HG02610 (cell line): ENCODE measurements at regions not wholly inside any gene's neighbourhood (a gene's known extent, or its start where the extent isn't known, plus 50 kb on each side); places are given as distances from the start of the nearest gene placed in this dataset.
"Not testable (repeated sequence)": the region's sequence is repeated elsewhere in the genome, so short reads cannot be mapped to it uniquely, and the experiment has no call there.

Experiments
- ATAC-seq: cut with Tn5 transposase; IDR thresholded peaks from one replicate; pipeline ENCODE4 v1.9.1; 2021; ENCODE audit warnings: mild to moderate bottlenecking, moderate library complexity; ENCODE audit not compliant: unreplicated experiment

DNA sequence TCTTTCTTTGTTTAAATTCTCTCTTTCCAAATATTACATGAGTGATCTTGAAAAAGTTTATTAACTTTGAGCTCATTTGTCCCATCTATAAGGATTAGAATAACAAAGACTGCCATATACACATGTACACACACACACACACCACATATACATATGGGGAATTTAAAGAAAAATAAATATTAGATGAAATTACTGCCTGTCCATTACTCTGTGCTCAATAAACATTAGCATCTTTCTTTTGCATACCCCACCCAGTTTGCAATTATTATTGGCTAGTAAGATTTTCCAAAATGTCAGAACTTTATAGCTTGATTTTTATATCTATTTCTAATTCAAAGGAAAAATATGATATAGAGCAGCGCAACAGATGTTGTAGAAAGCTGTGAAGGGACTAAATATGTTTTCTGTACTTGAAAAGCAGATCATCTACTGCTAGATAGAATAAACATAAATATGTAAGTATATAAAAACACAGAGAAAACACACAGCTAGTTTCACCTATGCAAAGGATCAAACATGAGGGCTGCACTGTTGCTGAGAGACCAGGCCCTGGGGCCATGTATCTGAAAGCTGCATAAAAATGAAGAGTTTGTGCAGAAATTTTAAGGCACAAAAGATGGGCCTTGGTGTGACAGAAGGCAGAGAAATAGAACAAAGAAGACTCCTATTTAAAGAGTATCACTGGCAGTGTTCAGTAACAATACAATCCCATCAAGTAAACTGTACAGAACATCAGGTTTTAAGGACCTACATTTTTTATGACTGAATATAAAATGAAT, 114.2 kb upstream of the NECTIN3 start:
- ATAC-seq, result no peak

DNA sequence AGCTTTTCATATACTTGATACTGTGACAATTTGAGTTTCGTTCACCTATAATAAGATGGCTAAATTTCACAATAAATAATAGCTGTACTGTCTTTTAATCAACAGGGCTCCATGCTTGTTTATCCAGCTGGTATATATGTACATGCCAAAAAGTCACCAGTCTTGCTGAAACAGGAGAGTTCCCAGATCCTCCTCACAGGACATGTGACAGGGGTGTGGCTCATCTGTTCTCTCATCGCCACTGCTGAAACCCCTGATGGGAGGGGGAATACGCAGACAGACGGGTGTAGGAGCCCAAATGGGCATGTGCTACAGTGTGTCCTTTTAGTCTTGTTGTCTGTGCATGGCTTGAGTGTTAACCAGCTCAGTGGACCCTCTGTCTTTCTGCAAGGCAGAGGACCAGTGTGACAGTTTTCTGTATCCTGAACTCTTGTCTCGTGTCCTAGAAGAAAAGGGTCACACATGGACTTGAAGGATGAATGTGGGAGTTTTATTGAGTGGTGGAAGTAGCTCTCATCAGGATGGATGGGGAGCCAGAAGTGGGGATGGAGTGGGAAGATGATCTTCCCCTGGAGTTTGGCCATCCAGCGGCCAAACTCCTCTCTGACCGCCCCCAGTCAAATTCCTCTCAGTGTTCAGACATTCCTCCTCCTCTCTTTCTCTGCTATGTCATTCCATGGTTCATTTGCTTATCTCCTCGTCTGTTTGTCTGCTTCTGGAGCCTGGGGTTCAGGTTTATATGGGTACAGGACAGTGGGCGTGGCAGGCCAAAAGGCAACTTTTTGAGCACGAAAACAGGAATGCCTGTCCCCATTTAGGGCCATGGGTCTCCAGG, 113.1 kb upstream of the NECTIN3 start:
- ATAC-seq, result no peak

DNA sequence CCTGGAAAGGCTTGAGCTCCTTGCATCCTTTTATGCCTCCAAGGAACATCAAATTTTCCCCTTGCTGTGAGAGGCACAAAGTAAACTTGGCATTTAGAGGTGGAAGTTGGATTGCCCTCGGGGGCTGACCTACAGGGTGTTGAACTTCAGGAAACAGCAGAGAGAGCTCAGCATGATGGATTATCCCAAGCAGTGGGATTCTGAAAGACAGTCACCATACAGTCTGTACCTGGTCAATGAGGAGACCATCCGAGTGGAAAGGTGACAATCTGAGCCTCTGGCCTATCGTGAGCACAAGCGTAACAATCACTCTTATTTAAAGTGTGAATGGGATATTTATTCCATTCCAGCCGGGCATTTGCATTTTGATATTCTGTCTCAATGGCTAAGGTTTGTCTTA, 105.6 kb upstream of the NECTIN3 start:
- ATAC-seq, result no peak

DNA sequence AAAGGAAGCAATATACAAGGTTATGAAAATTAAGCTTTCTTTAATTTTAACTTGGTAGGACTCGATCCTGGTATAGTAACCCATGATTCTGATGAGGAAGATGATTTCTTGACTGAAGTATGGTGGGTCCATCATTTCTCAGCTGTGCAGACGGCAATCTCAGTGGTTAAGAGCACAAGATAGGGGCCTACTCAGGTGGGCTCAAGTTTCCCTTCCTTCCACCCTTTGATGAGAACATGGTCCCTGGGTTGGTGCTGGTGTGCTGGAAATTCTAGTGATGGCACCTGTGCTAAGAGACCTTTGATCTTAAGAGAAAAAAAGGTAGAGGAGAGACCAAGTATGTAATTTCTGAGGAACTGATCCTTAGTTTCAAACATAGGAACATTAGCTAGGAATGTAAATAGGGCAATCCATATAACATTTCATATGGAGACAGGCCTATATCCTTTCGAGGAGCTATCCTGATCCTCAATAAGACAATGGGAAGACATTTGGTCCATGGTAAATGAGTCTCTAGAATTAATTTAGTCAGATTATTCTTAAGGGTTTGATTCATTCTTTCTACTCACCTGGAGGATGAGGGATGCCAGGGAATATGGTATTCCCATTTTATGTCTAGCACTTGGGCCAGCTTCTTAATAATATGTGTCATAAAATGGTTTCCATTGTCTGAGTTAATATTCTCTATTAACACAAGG, 104.5 kb upstream of the NECTIN3 start:
- no peak for ATAC-seq

DNA sequence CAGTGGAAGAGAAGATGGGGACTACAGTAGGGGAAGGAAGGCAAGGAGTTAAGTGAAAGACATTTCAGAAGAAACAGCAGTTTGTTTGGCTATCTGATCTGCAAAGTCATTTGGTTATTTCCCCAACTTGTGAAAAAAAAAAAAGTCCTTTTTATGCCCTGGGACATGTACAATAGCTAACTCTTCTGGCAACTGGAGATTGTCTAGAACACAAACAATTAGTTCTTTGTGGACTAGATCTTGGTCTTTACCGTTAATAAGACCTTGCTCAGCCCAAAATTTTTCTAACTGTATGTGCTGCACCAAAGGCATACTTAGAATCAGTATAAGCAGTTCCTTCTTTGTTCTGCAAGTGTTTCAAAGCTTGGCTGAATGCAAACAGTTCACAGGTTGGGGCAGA, 103.5 kb upstream of the NECTIN3 start:
- no peak for ATAC-seq

DNA sequence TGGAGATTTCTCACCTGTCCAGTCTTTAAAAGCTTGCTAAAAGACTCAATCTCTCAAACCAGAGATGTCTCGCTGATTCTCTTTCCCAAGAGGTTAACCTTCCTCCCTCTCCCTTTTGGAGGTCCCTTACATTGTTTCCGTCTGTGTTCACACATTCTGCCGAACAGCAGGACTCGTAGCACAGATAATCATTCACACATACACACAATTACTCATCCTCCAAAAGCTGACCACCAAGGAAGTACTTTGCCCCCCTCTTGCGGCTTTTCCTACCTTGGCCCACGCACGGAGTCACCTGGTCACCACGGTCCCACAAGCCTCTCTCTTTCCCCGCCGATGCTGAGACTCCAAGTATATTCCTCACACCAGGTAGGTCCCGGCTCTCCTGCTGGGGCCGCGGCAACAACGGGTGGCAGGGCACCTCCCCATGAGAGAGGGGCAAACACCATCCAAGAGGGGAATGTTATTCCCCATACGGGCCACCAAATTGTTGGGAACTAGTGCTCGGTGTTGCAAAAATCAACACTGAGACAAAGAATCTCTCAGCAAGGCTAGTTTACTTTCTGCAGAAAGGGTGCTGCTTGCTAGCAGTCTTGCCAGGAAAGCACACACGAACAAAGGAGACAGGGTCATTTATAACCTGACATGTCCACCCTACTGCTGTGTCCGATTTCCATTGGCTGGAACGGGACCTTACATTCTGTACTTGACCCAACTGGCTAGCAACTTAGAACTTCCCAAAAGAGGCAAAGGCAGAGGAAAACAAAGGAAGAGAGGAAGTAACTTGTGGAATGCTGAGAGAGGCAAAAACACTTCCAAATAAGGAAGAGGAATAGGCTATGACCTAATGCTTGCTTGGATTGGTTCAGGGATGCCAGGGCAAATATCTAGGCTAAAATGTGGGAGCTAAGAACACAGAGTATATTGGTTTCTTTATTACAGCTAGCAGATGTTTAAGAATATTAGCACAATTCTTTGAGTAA, 102.1 kb upstream of the NECTIN3 start:
- no peak for ATAC-seq

DNA sequence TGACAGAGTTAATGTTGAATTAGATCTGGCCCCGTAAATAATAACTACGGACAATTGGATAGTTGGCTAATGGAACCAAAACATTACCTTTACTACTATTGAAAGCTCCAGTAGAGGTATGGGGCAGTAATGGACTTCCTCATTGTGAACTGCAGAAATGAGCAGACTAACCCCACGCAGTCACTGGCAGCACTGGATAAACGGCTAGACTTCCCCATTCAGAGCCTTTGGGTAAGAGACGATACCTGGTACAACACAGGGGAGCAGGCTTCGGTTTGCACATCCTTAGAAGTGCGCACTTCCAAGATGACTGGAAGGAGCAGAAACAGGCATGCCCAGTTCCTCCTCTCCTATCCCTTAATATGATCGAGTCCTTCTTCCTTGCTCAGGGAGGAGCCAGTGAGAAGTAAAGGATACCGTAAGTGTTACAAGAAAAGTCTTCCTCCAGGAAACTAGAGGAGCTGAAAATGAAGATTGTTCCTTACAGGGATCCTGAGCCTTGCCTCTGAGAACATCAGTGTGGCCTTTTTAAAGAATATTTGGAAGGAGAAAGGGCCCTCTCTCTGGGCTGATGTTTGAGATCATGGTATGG, 100.5 kb upstream of the NECTIN3 start:
- no peak for ATAC-seq

DNA sequence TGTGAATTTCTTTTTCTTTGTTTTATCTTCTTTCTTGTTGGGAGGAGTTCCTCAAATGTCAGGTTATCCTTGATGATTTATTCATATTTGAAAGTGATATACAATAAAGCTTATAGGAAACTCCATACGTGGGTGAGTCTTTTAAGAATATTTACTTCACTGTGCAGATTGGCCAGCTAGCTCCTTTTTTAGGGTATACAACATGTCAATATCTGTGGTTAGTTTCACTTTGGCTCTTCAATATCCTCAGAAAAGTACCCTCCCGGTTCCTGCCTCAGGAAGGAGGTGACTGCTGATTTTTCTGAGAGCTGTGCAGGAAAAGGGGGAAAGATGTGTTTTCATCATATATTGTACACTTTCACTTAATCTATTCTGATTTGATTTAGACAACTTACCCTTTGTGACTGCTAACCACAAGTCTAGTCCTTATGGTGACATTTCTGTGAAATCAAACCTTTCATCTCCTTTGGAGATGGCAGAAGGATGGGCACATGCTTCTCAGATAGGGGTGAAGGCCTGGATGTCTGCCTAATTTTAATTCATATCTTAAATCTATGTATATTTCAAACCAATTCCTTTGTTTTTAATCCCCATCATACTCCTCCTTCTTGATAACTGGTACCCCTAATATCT, 98.2 kb upstream of the NECTIN3 start:
- no peak for ATAC-seq

DNA sequence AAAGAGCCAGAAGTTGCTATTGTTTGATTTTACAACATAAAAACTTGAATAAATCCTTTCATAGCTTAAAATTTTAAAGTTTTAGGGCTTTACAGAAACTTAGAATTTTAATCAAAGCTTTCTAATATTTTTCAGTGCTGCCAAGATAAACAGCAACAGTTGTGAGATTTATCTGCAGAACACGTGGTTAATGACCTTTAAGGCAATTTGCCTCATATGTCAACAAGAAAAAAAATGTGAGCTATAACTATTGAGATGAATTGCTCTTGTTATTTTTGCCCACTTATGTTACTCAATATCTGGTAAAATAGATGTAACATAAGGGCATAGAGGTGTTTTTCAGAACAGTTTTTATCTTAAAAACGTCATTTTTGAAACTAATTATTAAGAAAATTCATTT, 96.7 kb upstream of the NECTIN3 start:
- no peak for ATAC-seq

DNA sequence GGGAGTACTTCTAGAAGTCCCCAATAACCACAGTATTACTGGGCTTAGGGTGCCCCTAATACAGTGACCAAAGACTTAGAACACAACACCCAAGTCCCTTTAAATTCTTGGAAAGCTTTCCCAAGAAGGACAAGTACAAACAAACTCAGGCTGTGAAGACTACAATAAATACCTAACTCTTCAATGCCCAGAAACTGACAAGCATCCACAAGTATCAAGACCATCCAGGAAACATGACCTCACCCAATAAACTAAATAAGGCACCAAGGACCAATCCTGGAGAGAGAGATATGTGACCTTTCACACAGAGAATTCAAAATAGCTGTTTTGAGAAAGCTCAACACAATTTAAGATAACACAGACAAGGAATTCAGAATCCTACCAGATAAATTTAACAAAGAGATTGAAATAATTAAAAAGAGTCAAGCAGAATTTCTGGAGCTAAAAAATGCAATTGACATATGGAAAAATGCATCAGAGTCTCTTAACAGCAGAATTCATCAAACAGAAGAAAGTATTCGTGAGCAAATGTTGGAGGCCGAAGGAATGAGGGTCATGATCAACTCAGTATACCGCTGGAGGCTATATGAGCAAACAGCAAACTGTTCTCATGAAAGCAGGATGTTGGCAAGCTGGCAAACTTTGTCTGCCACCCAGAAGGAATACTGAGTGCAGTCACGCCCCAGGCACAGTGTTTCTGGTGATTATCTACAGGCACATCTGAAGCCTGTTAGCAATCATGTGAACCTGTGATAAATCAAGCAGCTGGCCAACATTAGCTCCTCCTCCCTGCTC, 87.0 kb upstream of the NECTIN3 start:
- ATAC-seq, result no peak

DNA sequence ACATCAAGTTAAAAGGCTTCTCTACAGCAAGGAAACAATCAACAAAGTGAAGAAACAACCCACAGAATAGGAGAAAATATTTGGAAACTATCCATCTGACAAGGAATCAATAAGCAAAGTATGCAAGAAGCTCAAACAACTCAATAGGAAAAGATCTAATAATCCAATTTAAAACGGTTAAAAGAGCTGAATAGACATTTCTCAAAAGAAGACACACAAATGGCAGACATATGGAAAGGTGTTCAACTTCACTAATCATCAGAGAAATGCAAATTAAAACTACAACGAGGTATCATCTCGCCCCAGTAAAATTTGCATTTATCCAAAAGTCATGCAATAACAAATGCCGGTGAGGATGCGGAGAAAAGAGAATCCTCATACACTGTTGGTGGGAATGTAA, 82.2 kb upstream of the NECTIN3 start:
- no peak for ATAC-seq

DNA sequence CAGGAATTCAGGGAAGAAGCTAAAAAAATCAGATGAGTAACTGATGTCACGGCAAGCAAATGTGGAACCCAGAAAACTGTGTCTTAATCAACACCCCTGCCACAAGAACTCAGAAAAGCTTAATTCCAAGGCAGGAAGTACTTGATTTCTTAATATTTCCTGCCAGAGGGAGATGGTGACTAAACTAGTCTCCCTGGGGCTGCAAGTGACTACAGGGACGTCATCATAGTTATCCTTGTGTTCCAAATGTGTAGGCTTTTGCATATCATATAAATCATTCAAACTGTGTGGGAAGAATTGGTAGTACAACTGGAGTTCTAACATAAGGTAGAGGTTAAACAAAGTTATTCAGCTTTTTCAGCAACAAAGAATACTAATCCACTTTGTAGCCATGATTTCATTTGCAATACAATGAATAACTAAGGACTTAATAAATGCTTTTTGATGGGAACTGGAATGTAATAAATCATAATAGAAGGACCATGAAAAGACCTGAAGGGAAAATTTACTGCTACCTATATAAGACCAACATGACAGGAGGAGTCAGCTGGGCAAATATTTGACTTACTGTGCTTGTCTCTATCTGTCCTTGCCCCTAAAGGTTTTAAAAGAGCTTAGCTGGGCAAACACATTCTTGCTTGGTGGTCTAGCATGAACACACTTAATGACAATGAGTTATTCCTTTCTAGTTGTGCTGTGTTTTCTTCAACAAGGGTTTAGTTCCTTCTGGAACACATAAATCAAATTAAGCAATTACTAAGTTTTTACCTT, 76.0 kb upstream of the NECTIN3 start:
- ATAC-seq, result no peak

DNA sequence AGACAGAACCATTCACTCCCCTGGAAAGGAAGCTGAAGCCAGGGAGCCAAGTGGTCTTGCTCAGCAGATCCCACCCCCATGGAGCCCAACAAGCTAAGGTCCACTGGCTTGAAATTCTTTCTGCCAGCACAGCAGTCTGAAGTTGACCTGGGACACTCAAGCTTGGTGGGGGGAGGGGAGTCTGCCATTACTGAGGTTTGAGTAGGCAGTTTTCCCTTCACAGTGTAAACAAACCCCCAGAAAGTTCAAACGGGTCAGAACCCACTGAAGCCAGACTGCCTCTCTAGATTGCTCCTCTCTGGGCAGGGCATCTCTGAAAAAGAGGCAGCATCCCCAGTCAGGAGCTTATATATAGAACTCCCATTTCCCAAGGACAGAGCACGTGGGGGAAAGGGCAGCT, 72.8 kb upstream of the NECTIN3 start:
- ATAC-seq, result not testable (repeated sequence)

DNA sequence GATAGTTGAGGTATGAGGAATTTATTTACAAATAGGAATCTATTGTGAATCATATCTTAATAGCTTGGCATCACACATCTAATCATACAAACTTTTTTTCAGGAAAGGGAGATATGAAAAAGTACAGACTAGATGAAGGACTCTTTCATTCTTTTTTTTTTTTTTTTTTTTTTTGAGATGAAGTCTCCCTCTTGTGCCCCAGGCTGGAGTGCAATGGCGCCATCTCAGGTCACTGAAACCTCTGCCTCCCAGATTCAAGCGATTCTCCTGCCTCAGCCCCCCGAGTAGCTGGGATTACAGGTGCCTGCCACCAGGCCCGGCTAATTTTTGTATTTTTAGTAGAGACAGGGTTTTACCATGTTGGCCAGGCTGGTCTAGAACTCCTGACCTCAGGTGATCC, 65.1 kb upstream of the NECTIN3 start:
- ATAC-seq, result not testable (repeated sequence)

DNA sequence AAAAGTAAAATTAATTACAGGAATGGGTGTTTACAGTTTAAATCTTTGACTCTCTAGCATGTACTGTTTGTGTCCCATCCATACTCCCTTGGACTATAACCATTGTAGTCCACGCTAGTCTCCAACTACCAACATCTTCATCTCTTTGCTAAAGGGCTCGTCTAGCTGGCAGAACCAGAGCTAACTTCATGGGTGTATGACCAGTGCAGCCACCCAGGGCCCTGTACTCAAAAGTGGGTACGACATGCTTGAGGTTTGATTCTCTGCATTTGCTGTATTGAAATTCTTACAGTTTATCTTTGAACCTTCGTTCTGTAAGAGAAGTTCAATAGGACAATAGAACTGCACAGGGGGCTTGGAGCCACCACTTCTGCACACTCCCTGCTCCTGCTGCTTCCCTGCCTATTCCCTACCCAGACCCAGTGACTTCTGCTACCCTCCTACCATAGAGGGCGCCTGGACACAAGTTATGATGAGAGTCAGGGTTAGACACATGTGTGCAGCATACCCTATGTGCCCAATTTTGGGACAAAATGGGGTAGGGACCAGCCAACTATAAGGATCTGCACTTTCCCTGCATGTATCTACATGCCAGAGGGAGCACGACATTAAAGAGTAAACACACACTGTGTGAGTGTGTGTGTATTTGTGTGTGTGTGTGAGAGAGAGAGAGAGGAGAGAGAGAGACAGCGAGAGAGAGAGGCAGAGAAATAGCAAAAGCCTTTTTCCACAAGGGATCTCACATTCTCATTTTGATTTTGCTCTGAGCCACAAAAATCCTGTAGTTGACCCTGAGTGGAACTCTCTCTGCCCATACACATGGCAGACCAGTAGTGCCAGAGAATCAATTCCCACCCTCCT, 59.0 kb upstream of the NECTIN3 start:
- ATAC-seq, result no peak
